ENCODE measurements at regions not wholly inside any gene's neighbourhood (a gene's known extent, or its start where the extent isn't known, plus 50 kb on each side); places are given as distances from the start of the nearest gene placed in this dataset.
"Not testable (repeated sequence)": the region's sequence is repeated elsewhere in the genome, so short reads cannot be mapped to it uniquely, and the experiment has no call there.

DNA sequence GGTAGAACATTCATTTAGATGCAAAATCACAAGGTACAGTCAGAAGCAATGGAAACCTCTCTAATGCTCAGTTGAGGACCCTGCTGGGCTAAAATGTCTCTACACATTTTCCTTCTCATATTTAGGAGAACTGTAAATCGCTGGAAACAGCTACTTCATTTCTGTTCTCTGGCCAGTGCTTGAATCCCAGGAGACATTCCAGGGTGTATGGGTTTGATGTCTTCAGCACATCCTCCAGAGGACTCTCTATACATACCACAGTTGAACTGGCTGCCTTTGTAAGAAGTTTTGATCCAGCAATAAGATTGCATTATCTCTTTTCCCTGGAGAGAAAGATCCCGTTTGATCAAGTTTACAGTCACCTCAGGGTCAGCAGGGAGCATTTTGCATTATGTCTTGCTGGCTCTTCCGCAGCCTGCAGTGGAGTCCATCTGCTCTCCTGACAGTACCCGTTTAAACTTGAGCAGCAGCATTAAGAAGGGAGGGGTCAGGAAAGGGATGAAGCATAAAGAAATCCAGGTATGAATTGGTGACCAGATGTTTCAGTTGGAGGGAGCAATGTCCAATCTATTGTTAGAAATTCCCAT is 676.0 kb downstream of the EPHA3 start:
- no peak for DNase-seq

DNA sequence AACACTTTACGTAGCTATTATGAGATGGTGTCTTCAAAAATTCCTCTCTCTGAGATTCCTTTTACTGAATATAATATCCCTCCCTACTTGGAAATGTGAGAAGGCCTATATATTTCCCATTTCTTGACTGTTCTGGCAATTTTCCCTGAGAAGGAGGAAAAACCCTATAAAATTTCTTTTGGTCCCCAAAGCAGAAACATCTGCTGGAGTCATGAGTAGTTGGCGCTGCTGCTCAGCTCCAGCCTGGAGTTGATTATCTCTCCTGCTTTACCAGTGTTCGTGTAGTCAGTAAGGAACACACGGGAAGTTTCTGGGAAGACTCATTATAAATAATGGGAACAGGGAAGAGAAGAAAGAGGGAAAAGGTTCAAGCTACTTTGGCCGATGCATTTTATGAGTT is 680.1 kb downstream of the EPHA3 start:
- DNase-seq: no peak

DNA sequence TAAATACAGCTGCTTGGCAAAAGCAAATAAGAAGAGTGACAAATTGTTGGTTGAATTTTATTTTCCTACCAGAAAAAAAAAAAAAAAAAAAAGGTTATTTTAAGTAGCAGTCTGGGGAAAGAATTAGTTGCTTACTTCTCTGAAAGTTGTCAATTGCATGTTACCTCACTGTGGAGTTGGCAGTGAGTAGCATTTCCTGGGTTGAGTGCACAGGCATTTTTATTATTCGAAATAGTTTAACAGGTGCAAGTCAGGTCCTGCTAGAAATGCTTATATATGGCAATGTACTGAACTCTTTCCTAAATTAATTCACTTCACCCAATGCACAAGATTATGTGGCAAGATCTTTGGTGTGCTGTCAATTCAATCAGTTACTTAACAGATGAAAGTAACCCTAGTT is 680.6 kb downstream of the EPHA3 start:
- DNase-seq: no peak

DNA sequence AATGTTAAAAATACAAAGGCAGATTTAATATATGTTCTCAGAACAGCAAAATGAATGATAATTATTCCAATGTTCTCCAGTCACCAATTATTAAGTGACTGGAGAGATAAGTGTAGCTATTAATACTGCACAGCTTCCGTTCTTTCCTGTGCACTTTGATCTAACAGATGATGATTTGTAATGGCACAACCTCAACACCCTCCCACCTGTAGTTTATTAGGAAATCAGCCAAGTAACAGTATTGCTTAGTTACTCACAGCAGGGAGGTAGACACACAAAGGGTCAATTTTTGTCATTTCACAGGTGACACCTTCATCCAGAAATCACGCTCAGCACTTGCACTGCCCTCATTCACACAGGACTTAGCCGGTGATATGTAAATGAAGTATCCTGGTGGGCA is 688.1 kb downstream of the EPHA3 start:
- DNase-seq: no peak

DNA sequence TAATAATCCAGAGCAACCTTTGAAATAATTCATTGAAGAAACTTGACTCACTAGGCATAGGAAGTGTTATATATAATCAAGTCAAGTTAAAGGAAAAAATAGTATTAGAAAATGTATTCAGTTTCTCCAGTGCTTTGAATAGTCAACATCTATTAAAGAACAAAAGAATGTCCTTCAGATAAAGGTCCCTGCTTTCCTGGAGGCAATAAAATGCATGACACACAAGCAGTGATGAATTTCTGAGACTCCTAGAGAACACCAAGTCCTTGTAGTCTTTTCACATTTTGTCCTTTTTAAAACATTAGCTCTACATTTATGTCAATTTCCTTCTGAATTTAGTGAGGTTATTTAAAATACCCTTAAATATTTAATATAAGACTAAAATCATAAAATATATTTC is 695.5 kb downstream of the EPHA3 start:
- no peak for DNase-seq

DNA sequence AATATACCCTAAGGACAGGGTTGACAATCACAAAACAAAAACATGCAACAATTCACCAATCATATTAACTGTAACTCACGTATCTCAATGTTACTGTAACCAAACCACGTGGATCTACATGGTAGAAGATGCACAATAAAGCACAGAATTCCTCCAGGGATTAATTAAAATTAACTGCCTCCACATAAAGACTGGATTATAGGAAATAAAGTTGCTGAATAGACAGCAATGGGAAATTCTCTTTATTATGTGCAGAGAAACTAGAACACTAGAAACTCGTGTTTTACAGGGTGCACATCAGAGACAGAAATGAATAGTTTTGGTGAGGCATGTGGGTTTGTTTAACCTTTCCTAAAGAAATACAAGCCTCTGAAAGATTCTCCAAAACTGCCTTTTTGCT is 696.3 kb downstream of the EPHA3 start:
- no peak for DNase-seq

DNA sequence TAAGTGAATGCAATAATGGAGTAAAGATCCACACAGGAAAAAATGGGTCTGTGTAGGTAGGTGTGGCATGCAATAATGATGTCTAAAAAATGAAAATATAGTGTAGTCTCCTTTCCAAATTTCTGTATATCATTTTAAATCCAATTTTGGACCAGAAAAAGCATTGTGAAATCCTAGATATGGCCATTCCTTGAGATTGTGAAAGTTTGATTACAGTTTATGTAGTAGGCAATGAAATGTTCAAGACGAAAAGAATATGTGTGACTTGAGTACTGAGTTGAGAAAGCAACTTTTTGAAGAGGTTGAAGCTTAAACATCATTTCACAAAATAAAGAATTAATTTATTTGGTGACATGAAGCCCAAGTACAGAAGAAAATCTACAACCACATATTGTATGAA is 698.7 kb downstream of the EPHA3 start:
- no peak for DNase-seq

DNA sequence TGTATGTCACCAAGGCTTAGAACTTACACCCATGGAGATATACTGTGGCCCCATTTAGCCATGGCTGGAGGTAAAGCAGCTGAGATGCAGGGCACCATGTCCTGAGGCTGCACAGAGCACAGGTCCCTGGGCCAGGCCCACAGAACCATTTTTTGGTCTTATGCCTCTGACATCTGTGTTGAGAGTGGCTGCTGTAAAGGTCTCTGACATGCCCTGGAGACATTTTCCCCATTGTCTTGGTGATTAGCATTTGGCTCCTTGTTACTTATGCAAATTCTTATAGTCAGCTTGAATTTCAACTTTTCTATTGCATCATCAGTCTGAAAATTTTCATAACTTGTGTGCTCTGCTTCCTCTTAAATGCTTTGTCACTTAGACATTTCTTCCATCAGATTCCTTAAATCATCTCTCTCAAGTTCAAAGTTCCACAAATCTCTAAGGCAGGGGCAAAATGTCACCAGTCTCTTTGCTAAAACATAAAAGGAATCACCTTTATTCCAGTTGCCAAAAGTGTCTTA is 701.3 kb downstream of the EPHA3 start:
- DNase-seq: no peak

DNA sequence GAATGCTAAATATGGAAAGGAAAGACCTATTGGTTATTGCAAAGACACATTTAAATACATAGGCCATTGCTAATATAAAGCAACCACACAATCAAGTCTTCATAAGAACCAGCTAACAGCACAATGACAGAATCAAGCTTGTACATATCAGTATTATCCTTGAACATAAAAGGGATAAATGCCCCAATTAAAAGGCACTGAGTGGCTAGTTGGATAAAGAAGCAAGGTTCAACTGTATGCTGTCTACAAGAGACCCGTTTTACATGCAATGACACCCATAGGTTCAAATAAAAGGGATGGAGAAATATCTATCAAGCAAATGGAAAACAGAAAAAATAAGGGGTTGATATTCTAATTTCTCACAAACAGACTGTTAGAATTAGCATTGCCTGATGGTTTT is 706.1 kb downstream of the EPHA3 start:
- no peak for DNase-seq

DNA sequence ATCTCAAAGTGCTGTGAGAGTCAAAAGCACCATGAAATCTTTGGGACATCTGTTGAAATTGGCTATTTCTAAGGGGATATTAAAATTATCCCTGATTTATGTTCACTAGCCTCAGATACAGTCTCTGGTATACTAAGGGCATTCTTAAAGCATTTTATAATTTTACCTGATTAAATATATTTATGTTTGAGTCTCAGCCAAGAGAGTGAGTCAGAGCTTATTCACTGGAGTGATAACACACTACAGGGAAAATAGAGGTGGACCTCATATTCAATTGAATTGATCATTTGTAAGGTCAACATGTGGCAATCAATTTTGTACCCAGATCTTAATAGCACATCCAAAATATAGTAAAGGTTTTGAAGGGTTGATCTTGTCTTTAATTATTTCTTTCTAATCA is 733.6 kb downstream of the EPHA3 start:
- DNase-seq: no peak

DNA sequence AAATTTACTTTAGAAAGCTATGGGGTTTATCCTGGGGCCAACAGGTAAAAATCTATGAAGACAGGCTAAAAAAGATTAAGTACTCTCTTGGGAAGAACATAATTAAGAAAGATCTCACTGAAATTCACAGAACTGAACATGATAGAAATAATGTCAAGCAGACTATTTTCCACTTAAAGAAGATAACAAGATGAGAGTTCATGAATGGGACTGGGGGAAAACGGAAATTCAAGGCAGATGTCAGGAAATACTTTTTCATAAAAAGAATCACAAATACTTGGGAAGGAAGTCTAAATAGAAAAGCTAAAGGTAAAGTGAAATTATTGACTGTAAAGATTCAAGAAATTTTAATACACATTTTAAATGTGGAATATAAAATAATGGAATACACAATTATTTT is 737.6 kb downstream of the EPHA3 start:
- DNase-seq: no peak

DNA sequence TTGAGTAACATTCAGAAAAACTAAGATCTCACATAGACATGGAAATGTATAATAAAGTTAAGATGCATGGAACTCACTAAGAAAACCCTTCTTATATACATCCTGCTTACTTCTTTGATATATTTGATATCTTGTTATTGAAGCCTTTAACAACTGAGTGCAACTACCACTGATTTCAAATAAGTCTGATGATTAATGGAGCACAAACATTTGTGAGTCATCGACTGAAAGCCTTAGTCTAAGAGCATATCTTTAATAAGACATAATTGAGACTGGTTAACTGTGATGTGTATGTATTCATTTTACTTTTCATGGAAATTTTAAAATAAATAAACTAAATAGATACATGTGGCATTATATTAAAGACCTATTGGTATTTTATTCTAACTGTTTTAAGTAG is 740.5 kb downstream of the EPHA3 start:
- no peak for DNase-seq

DNA sequence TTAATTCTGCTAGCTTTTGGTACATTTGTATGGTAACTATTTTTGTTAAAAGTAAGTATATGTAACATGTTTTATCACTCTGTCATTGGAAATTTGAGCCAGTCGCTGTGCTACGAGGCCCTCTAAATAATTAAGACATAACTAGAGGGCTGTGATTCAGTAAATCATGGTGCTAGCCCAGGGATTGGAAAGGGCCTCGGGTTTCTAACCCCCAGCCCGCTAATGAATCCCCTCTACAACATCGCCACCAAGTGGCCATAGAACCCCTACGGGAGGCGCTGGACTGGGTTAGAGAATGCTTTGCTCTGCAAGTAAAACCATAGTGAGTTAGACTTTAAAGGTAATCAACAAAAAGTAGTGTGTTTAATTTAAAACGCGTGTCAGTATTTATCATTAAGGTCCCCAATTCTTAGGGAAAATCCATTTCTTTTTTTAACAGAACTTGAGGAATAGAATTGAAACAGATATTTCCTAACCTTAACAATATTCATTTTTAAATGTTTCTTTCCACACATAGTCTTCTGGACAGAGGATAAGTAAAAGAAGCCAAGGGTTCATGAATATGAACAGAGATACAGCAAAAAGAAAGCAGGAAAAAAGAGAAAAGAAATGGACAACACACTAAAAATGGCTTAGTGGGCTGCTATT is 744.7 kb downstream of the EPHA3 start:
- peak; percentile 50 for DNase-seq

DNA sequence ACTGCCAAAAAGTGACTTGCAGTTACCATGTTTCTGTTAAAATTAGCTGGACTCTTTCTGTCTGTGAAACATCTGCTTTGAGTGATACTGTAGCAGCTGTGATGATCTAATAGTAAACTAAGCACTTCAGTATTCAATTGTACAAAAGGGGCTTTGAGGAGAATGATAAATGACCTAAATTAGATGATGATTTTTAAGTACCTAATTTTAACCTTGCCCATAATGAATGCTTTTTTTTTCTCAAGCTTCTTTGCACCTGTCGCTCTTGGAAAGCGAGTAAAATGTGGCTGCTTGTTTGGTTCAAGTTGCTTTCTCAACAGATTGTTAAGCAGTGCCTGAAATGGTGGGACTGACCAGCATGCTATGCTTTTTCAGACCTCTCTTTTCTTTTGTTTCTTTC is 752.3 kb downstream of the EPHA3 start:
- DNase-seq: peak; percentile 93

DNA sequence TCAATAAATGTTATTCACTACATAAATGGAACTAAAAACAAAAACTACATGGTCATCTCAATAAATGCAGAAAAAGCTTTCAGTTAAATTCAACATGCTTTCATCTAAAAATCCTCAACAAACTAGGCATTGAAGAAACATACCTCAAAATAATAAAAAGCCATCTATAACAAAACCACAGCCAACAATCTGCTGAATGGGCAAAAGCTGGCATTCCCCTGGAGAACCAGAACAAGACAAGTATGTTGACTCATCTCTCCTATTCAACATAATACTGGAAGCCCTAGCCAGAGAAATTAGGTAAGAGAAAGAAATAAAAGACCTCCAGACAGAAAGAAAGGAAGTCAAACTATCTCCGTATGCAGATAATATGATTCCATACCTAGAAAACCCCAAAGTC is 759.9 kb downstream of the EPHA3 start:
- no peak for DNase-seq

DNA sequence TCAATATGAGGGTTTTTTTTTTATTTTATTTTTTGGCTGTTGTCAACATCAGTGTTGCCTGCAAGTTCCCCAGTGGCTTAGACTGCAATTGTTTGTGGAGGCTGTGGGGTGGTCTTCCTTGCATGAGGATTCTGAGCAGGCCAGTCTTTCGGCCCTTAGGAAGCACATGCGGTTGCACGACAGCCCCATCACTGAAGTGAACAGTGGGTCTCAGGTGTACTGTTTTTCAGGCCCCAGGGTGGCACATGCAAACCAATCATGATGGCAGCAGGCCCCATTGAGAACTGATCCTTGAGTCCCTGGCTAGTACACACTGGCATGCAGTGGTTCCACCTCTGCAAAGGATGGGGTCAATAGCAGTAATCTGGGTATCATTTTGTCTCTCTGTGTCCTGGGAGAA is 768.7 kb downstream of the EPHA3 start:
- DNase-seq: no peak

DNA sequence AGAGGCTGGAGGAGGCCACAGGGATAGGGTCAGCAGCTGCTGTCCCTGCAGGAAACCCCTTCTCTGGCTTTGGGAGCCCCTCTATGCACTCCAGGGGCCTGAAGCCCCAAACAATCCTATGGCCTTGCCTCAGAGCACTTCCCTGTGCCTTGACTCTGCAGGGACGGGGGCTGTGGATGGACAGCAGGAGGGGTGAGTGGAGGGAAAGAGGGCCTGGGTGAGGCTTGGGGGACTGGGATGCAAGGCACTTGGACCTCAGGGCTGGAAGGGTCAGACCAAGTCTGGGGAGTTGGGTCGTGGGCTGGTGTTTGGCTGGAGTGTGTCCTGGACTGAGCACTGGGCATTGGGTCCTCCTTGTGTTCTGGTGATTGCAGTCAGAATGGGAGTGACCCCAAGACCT is 769.8 kb downstream of the EPHA3 start:
- no peak for DNase-seq

DNA sequence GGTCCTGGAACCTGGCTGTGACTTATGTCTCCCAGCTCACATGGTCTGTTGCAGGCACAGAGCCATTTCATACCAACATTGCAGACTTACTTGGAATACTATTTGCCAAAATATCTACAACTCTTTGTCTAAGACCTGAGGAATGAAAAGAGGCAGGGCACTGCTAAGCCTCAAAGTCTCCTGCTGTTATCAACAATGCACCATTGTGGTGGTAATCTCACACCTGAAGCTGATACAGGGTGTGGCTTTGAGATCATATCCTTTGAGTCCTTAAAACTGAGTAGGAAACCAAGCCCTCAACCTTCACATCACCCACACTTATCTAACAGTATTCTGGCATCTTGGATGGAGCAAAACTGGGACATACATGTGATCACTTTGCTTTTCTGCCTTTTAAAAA is 782.0 kb downstream of the EPHA3 start:
- no peak for DNase-seq

DNA sequence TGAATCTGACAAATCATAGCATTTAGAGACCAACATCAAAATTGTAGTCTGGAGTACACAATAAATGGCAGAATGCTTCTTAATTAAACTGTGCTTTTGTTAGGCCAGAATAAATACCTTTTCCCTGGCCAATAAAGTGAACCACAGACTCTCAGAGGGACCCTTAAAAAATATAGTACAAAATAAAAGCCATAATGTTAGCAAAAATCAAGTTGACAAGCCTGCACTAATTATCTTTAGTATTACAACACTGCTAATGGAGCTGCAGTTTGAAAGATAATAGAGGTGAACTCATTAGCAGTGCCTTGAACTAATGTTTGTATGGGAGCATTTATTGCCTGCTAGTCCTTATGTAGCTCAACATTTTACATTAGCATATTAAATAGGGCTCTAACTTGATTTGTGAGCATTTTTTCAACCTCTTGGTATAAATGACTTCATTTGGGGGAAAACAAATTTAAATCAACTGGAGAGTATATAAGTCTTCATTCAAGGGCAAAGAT is 801.3 kb downstream of the EPHA3 start:
- no peak for DNase-seq

DNA sequence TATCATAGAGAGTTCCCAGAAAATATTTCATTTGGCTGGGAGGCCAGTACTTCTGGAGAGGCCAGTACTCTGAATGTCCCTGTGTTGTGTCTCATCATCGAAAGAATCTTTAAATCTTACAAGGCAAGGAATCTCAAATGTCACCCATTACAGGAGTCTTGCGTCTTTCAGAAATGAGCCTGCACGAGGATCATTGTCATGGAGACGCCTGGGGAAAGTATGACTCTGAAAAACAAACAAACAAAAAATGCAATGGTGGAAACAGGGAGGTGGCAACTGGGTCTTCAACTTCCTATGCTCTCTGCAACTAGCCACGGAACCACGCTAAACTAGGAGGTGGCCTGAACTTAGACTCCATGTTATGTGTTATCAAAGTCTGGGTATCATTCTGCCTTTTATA is 804.6 kb downstream of the EPHA3 start:
- DNase-seq: no peak

DNA sequence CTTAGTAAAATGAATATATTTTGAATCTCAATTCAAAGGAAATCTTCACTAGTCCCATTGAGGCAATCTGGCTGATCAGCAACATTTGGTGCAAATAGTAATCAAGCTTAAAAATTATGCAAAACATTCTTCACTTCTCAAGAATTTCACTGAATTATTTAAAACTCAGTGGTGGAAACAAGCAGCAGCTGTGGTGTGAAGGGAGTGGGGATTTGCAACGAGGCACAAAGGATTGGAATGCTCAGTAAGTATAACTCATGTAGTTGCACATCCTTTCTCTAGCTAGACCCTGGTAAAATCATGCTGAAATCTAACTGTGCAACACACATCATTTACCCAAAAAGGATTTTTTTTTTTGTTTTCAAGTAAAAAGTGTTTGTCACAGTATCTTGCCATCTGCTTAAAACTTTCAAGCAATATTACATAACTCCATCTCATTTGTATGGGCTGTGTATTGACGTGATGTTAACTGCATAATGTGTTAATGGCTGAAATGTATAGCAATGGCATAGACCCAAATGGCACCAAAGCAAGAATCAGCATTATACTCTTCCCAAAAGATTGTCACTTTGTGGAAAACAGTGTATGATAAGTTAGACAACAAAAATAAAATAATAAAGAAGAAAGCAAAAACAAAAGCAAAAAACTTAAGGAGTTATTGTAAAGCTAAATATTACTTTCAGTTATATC is 816.6 kb downstream of the EPHA3 start:
- DNase-seq: no peak

DNA sequence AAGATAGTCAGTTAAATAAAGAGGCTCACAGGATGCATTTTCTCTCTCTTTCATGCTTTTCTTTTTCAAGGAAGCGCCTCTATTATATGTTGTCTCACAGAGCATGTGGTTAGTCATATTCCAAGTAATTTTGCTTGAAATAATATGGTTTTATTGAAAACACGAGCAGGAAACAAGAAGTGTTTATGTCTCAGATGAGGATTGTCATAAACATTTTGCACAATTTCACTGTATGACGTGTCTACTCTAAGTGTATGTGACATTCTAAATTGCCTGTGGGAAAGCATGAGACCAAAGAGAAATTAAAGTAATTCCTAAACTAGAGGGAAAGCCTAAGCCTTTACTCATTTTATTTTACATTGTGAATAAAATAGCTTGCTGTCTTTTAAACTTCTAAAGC is 818.6 kb downstream of the EPHA3 start:
- no peak for DNase-seq

DNA sequence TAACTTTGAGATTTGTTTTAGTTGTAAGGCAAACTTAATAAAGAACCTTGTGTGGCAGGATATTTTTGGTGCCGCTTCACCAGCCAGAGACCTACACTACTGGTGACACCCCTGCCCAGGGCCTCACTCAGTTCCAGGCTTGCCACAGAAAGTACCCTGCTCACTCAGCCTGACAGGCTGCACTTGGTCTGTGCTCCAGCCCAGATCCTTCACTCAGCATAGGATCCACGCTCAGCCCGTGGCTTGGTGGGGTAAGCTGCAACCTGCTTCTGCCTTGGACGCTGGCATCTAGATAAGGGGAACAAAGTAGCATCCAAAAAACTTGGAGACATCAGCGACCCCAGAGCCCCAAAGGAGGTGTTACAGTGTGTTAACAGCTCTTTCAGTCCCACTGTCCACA is 825.5 kb downstream of the EPHA3 start:
- DNase-seq: no peak

DNA sequence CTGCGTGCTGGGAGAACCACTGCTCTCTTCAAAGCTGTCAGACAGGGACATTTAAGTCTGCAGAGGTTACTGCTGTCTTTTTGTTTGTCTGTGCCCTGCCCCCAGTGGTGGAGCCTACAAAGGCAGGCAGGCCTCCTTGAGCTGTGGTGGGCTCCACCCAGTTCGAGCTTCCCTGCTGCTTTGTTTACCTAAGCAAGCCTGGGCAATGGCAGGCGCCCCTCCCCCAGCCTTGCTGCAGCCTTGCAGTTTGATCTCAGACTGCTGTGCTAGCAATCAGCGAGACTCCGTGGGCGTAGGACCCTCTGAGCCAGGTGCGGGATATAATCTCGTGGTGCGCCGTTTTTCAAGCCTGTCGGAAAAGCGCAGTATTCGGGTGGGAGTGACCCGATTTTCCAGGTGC is 837.0 kb downstream of the EPHA3 start:
- not testable (repeated sequence) for DNase-seq
